GM19467 (cell line): ENCODE measurements at regions not wholly inside any gene's neighbourhood (a gene's known extent, or its start where the extent isn't known, plus 50 kb on each side); places are given as distances from the start of the nearest gene placed in this dataset.
"Not testable (repeated sequence)": the region's sequence is repeated elsewhere in the genome, so short reads cannot be mapped to it uniquely, and the experiment has no call there.

Experiments
- ATAC-seq: cut with Tn5 transposase; IDR thresholded peaks from one replicate; pipeline ENCODE4 v1.9.1; 2021; ENCODE audit warnings: mild to moderate bottlenecking, moderate library complexity; ENCODE audit not compliant: unreplicated experiment

DNA sequence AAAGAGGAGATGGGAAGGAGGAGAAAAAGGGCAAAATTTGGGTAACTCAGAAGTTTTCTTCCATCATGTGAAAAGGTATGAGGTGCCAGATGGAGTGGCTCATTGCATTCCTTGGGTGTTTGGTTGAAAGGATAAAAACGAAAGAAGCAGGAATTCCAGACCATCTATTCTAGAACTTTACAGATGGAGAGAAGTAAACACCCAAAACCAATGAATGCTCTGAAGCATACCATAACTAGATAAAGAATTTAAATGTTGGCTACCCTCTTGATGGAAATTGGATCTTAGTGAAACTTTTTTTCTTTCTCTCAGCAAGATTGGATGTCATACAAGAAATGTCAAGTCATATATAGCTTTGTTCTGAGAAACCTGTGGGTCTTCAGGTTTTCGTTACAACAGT is 175.6 kb upstream of the FAR2 start:
- ATAC-seq = no peak

- no peak for ATAC-seq
These were observed 174.9 kb upstream of the FAR2 start for GRCh38 chr12:28974166-28974565.

- ATAC-seq = no peak
These were observed 174.2 kb upstream of the FAR2 start for GRCh38 chr12:28974883-28975282.

GRCh38 chr12:28975564-28976340 is 173.3 kb upstream of the FAR2 start:
- no peak for ATAC-seq

DNA sequence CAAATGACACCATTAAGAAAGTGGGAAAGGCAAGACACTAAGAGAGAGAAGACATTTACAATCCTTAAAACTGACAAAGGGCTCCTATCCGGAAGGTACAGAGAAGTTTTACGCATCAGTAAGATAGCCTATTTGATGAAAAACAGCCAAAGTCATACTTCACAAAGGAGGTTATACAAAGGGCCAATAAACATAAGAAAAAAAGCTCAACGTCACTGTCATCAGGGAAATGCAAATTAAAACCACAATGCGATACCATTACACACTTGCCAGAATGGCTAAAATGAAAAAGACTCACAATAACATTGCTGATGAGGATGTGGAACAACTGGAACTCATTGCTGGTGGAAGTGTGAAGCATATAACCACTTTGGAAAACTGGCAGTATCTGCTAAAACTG is 168.6 kb upstream of the FAR2 start:
- ATAC-seq = no peak

DNA sequence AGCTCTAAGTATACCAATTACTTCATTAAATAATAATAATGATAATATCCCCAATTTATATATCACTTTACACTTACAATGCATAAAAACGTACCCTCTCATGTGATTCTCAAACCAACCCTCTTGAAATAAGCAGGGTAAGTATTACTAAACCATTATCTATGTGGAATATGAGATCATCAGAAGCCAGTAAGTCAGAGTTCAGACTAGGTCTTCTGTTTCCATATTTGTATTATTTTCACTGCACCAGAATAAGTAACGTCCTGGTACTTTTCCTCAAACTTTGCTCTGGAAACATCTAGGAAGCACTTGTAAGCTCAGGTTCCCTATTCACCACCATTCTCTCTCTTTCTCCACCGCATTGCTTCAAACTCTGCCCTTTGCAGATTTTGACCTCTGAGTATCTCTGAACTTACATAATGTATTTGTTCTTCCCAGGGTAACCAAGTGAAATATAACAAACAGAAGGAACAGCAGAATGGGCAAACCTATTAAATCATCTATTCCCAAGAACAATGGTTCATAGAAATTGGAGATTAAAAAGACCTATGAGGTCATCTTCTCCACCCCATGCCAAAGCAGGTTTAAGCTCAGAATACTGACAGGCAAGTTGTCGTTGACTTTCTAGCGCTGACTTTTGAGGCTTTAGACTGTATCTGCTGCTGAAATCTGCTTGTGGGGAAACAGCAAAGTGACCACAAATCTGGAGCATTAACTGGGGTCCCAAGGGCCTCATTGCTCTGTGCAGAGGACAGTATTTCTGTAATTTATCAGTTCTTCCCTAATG is 161.3 kb upstream of the FAR2 start:
- no peak for ATAC-seq

DNA sequence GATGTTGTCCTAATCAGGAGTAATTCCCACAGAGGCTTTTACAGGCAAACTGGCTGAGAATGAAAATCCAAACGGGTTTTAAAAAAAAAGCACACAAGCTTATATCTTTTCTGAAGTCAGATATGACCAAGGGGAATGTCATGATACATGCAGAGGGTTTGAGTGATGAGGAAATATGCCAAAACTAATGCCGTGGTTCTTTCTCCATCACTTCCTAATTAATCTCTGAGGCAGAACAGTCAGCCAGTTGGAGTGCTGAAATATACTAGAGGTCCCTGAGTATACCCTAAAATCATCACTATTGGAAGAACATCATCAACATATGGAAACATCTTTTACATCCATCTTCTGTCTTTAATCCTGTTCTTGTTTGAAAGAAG is 160.8 kb upstream of the FAR2 start:
- no peak for ATAC-seq

GRCh38 chr12:28991626-28992025 is 157.5 kb upstream of the FAR2 start:
- no peak for ATAC-seq

DNA sequence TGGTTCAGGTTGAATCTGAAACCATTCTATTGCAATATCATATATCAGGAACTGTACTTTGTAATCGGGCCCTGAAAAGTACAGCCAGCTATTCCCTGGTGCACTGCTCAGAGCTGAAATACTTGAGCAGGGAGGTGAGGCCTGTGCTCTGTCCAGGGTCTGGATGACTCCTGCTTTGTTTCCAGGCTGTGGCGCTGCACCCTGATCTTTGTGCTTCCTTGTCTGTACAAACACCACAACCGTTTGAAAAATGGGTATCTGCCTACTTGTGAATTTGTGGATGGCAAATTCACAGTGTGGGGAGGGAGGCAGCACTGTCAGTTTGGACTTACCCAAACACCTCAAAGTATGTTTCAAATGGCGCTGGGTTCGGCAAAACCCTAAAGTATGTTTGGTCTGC is 155.4 kb upstream of the FAR2 start:
- no peak for ATAC-seq

- ATAC-seq = no peak
These were observed 154.8 kb upstream of the FAR2 start for GRCh38 chr12:28994179-28994715.

DNA sequence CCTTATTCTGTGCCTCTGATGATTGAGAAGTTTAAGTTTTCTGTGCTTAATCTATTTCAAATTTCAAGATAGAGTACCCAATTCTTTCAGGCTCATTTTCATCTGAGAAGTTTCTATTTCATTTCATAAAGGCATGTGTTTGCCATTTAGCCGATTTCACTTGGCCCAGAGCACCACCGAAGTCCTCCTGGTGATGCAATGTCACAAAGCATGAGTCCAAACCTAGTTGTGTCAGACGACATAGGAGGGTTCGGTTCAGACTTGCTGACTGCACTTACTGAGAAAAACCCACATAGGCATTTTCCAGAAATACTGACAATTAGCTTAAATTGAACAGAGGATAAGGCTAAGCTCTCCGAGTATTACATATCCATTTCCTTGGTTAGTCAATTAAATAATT is 152.4 kb upstream of the FAR2 start:
- ATAC-seq = no peak

DNA sequence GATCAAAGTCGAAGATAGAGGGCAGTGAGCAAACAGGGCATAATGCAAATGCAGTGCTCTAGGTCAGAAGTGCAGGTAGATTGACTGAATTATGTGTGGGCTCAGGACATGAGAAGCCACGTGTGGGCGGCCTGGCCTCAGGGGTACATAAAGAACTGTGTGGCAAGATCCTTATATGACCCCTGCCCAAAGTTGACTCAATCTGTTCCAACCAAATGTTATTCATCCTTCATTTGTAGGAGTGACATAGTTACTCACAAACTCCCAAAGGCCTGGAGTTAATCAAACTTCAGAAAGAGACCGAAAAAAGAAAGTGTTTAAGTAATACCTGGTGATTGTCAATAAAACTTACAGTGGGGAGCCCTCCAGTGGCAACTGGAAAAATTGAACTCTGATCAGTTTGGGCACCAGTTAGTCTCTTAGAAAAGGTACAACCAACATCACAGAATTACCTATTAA is 150.4 kb upstream of the FAR2 start:
- ATAC-seq = no peak

DNA sequence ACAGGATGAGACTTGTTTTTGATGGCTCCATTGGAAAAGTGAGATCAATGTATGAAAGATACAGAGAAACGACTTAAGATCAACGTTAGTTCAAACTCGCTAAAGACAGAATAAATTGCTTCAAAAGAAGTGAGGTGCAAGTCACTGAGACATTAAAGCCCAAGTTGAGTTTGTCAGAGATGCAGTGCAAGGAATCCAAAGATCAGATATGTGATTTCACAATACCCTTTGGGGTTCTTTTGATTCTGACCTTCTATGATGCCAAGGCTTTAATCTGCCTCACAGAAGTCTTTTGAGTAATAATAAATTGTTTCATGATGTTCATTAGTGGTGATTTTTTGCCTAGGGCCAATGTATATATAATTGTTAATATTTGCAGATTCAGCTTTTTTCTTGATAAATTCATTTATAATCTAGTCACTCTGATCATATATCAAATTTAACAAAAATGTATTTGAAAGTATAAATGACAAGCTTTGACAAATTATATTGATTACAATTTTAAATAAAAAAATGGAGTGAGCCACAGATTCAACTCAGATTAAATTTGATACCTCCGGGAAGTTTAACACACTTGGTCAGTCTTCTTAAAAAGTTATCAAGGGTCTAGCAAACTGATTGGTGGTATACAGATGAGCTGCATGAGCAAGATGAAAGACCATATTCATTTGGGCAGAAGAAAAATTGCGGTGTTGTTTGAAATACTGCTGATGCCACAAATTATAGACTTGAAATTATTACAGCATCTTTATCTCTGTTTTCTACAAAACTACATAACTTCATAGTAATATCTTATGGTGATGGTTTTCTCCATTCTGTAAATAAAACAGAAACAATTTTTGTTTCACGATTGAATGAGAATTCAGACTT is 144.8 kb upstream of the FAR2 start:
- no peak for ATAC-seq

DNA sequence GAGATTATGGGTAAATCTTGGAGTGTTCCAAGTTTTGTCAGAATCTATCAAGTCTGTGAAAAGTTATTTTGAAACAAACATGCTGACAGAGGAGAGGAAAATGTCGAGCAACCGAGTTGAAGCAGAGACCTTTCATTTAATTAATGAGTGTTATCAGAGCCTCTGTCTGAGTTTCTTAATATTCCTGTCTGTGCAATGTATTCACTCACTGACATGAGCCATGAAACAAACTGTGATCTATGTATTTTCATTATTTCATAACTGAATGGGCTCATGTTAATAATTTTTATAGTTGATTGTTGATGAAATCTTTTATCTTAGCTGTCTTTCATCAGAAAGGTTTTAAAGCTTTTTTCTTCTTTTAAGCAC is 144.2 kb upstream of the FAR2 start:
- ATAC-seq = no peak

GRCh38 chr12:29008786-29009185 is 140.3 kb upstream of the FAR2 start:
- ATAC-seq = no peak

GRCh38 chr12:29012673-29013072 is 136.4 kb upstream of the FAR2 start:
- ATAC-seq = no peak

DNA sequence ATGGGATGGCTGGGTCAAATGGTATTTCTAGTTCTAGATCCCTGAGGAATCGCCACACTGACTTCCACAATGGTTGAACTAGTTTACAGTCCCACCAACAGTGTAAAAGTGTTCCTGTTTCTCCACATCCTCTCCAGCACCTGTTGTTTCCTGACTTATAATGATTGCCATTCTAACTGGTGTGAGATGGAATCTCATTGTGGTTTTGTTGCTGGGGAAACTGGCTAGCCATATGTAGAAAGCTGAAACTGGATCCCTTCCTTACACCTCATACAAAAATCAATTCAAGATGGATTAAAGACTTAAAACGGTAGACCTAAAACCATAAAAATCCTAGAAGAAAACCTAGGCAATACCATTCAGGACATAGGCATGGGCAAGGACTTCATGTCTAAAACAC is 131.5 kb upstream of the FAR2 start:
- ATAC-seq = not testable (repeated sequence)

DNA sequence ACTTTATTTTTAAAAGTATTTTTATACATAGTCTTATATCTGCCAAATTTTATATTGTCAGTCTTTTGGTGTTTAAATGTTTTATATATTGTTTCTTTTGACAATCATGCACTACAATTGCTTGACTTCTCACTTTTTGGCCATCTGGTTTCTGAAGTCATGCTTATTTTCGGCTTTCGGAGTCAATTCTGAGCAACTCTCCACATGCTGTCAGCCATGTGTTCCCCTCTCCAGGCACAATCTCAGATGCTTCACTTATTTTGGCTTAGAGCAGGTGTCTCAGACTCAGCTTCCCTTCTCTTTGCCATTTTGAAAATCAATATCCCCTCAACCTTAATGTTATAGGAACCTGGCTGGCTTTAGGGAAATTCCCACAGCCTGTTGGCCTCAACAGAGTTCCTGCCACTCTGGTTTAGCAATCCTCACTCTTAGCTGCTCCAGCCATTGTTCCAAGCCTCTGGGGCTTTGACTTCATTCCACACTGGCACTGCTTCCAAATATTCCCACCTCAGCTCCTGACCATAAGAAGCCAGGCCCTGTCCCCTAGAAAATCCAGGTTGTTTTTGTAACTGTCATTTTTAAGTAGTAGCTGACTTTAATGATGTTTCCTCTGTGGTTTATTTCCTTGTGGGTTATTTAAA is 125.5 kb upstream of the FAR2 start:
- ATAC-seq = no peak

- no peak for ATAC-seq
These were observed 125.0 kb upstream of the FAR2 start for GRCh38 chr12:29024117-29024516.

GRCh38 chr12:29025937-29026336 is 123.1 kb upstream of the FAR2 start:
- no peak for ATAC-seq

DNA sequence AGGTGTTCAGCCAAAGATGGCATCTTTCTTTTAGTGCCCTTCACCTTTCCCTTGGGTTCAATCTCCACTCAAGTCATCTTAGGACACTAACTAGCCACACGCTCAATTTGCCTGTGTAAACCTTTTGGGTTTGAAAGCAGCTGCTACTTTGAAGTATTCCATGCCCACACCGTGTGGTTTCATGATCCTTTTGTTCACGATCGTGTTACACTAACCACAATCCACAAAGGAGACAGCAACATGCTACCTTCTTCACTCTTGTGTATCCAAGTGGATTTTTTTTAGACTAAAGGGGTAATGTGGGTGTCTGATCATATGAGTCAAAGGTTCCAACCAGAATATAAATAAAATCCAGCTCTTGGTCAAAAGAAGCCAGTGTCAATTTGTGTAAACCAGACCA is 122.7 kb upstream of the FAR2 start:
- no peak for ATAC-seq
